ENCODE measurements at regions not wholly inside any gene's neighbourhood (a gene's known extent, or its start where the extent isn't known, plus 50 kb on each side); places are given as distances from the start of the nearest gene placed in this dataset.
A peak's percentile ranks its signal among the peaks of the same experiment; 100 is the strongest.
"Not testable (repeated sequence)": the region's sequence is repeated elsewhere in the genome, so short reads cannot be mapped to it uniquely, and the experiment has no call there.

GRCh38 chrX:145881175-145881995 is 63.8 kb downstream of the SLITRK2 start:
- DNase-seq (ENCODE audit: low spot score) (no peak), ATAC-seq (no peak)

DNA sequence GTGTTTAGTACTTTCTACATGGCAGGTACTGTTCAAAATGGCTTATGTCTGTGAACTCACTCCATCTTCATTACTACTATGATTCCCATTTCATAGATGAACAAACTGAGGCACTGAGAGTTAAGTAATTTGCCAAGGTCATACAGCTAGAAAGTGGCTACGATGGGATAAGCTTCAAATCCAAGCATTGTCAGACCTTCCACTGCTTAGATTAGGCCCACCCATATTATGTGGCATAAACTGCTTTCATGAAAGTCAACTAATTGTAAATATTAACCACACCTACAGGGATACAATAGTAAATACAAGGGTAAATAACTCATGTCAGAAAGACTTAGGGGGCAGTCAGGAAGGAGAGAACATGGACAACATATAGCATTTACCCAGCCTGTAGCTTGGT is 68.8 kb downstream of the SLITRK2 start:
- no peak for DNase-seq (ENCODE audit: low spot score)
- ATAC-seq, result no peak

DNA sequence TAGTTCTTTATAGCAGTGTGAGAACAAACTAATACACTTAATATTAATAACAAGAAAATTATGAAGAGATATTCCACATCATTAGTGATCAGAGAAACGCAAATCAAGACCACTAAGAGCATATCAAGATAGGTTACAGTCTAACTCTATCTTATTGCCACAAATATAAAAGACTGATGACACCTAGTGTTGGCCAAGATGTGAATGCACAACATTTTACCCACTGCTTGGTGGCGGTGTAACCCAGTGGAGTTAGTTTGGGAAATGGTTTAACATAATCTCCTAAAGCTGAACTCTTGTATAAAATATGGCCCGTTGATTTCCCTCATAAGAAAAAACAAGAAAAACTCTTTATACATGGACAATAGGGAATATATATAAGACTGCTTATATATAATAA is 92.4 kb downstream of the SLITRK2 start:
- ATAC-seq (peak; percentile 41), DNase-seq (ENCODE audit: low spot score) (no peak)

DNA sequence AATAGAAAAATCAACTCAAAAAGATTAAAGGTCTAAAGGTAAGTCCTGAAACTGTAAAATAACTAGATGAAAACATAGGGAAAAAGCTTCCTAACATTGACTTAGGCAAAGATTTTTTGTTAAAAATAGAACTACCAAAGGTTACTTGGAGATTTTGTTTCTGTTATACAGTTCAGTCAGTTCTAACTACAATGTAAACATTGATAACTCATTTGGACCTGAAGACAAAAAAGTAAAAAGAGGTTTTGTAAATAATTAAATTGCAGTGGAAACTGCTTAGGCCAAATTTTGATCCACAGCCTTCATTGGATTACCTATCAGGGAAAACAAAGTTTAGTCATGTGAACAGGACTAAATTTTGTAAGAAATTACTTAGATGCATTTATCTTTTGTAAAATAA is 101.8 kb downstream of the SLITRK2 start:
- ATAC-seq (peak; percentile 79), DNase-seq (ENCODE audit: low spot score) (no peak)

- no peak for ATAC-seq
- DNase-seq (ENCODE audit: low spot score), result no peak
Observed at GRCh38 chrX:145923376-145923775, 105.7 kb downstream of the SLITRK2 start.

DNA sequence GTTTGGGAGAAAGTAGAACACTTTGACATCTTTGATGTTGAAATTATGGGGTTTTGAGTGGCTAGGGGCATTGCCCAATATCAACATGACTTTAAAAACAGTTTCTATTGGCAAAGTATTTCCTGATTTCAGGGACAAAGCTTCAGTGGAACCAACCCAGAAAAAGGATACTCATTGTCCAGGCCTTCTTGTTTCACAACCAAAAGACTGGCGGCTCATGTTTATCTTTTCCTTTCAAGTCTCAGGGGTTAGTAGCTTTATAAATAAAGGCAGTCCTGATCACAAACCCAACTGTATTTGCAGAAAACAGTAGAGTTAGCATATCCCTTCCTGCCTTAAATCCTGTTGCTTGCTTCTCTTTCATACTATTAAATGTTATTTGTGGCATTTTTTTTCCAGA is 119.1 kb downstream of the SLITRK2 start:
- ATAC-seq (peak; percentile 73), DNase-seq (ENCODE audit: low spot score) (no peak)

GRCh38 chrX:145949056-145949455 is 131.4 kb downstream of the SLITRK2 start:
- ATAC-seq (no peak), DNase-seq (ENCODE audit: low spot score) (no peak)

DNA sequence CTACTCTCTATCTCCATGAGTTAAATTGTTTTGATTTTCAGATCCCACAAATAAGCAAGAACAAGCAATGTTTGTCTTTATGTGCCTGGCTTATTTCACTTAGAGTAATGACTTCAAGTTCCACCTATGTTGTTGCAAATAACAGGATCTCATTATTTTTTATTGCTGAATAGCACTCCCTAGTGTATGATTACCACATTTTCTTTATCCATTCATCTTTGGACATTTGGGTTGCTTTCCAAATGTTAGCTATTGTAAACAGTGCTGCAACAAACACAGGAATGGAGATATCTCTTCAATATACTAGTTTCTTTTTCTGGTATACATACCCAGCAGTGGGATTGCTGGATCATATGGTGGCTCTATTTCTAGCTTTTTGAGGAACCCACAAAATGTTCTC is 136.0 kb downstream of the SLITRK2 start:
- no peak for DNase-seq (ENCODE audit: low spot score)
- peak; percentile 71 for ATAC-seq

DNA sequence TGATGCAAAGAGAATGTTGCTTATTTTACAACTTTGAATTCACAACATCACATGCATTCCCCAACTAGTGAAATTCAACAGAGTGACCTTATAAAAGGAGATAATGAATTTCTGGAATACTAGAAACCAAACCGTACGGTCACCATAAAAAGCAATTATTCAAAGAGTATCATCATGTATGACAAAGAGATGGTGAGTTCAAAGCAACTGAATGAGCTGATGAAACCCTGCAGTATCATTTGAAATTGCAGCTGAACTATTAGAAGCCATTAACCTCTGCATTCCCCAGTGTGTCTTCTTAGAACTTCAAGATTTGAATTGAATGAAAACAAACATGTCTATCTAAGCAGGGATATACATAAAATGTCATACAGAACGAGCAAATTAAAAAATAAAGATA is 172.4 kb downstream of the SLITRK2 start:
- ATAC-seq, result no peak

GRCh38 chrX:146006637-146007036 is 189.0 kb downstream of the SLITRK2 start:
- DNase-seq (ENCODE audit: low spot score), result no peak
- ATAC-seq, result no peak

More for the DNA sequence above, 172.4 kb downstream of the SLITRK2 start:
- DNase-seq (ENCODE audit: low spot score), result no peak

GRCh38 chrX:146036000-146036399 is 218.4 kb downstream of the SLITRK2 start:
- ATAC-seq, result no peak
- no peak for DNase-seq (ENCODE audit: low spot score)

DNA sequence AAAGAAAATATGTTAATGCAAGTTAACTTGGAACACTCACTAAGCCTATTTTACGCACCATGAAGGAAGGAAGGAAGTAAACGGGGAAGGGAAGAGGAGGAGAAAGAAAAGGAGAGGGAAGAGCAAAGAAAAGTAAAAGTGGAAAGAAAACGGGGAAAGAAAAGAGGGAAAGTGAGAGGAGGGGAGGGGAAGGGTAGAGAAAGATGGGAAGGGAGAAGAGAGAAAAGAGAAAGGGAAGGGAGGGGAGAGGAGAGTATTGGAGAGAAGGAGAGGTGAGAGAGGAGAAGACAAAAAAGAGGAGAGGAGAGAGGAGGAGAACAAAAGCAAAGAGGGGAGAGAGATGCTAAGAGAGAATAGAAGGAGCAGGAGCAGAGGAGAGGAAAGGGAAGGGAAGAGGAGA is 224.1 kb downstream of the SLITRK2 start:
- ATAC-seq (no peak), DNase-seq (ENCODE audit: low spot score) (no peak)

DNA sequence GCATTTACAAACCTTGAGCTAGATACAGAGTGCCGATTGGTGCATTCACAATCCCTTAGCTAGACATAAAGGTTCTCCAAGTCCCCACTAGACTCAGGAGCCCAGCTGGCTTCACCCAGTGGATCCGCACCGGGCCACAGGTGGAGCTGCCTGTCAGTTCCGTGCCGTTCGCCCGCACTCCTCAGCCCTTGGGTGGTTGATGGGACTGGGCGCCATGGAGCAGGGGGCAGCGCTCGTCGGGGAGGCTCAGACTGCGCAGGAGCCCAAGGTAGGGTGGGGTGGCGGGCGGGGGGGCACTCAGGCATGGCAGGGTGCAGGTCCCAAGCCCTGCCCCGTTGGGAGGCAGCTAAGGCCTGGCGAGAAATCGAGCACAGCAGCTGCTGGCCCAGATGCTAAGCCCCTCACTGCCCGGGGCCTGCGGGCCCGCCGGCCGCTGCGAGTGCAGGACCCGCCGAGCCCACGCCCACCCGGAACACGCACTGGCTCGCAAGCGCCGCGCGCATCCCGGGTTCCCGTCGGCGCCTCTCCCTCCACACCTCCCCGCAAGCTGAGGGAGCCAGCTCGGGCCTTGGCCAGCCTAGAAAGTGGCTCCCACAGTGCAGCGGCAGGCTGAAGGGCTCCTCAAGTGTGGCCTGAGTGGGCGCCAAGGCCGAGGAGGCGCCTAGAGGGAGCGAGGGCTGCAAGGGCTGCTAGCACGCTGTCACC is 228.5 kb downstream of the SLITRK2 start:
- not testable (repeated sequence) for ATAC-seq; DNase-seq (ENCODE audit: low spot score)

GRCh38 chrX:146049568-146049967 is 231.9 kb downstream of the SLITRK2 start:
- ATAC-seq; DNase-seq (ENCODE audit: low spot score): not testable (repeated sequence)

- ATAC-seq (no peak), DNase-seq (ENCODE audit: low spot score) (no peak)
Observed at GRCh38 chrX:146054311-146054710, 236.7 kb downstream of the SLITRK2 start.

GRCh38 chrX:146055733-146056132 is 238.1 kb downstream of the SLITRK2 start:
- no peak for ATAC-seq
- no peak for DNase-seq (ENCODE audit: low spot score)

DNA sequence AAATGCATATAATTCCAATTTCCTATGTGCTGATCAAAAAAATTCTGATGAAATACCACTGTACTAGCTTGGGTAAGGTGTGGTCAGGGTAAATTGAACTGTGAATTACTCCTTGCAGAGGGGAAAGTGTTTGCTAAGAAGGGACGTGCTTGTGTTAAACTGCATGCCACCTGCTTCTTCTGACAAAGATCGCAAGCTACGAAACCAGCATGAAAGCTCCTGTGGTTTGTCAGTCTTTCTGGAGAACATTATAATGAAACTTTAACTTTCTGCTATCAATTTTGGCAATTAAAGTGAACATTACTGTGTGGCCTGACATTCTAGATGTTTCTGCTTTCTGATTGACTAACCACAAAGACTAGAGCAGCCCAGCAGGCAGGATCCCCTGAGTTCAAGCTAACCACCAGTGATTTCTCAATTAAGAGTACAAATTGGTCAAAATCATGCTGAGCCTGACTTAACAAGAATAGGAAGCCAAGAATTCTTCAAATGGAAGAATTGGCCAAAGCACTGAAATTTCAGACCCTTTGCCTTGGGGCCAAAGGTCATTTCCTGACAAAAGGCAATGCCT is 239.0 kb downstream of the SLITRK2 start:
- DNase-seq (ENCODE audit: low spot score) (no peak), ATAC-seq (no peak)

- ATAC-seq (no peak), DNase-seq (ENCODE audit: low spot score) (no peak)
Observed at GRCh38 chrX:146064156-146064555, 246.5 kb downstream of the SLITRK2 start.

- DNase-seq (ENCODE audit: low spot score) (no peak), ATAC-seq (no peak)
Observed at GRCh38 chrX:146090732-146091131, 273.1 kb downstream of the SLITRK2 start.

DNA sequence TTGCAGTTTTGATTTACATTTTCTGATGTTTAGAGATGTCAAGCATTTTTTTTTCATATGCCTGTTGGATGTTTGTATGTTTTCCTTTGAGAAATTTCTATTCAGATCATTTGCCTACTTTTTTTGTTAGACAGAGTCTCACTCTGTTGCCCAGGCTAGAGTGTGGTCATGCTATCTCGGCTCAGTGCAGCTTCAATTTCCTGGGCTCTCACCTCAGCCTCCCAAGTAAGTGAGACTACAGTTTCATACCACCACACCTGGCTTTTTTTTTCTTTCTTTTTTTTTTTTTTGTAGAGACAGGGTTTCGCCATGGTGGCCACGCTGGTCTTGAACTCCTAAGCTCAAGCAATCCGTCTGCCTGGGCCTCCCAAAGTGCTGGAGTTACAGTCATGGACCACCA is 291.7 kb downstream of the SLITRK2 start:
- DNase-seq (ENCODE audit: low spot score), result no peak
- no peak for ATAC-seq

- peak; percentile 88 for ATAC-seq
- DNase-seq (ENCODE audit: low spot score), result peak; percentile 48
Observed at GRCh38 chrX:146119074-146119473, 301.4 kb downstream of the SLITRK2 start.

DNA sequence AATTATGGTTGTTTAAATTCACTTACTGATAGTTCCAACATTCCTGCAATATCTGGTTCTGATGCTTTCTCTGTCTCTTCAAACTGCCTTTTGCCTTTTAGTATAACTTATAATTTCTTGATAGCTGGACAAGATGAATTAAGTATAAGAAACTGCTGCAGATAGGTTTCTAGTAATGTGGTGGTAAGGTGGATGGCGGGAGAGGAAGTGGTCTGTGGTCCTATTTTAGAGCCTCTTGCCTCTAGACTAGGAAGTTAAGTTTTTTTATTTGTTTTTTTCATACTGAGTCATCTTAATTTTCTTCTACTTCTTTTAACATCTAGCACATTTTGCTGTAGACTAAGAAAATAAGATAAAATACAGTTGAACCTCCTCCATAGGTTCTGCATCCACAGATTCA is 310.0 kb downstream of the SLITRK2 start:
- ATAC-seq, result no peak

More for the DNA sequence above, 310.0 kb downstream of the SLITRK2 start:
- DNase-seq (ENCODE audit: low spot score), result no peak
